ENCODE measurements at regions not wholly inside any gene's neighbourhood (a gene's known extent, or its start where the extent isn't known, plus 50 kb on each side); places are given as distances from the start of the nearest gene placed in this dataset.

DNA sequence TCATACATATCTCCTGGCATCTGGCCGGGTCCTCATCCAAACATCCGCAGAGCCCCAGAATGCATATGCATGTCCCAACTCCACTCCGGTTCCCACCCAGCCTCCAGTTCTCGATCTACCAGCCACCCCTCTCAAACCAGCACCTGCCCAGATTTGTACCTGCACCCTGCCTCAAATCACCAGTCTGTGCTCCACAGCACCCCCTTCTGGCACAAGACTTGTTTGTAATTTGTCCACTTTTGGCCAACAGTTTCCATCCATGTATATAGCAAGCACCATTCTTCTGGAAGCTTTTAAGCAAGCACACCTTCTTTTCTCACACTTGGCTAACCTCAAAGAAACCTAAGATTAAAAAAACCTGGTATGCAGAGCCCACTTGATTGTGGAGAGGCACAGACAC is 644.1 kb downstream of the MID1IP1 start (continued):
- no peak for TF ChIP-seq ZNF239 (tag by site-specific recombination; IDR thresholded peaks at IDR 0.05)
- no peak for TF ChIP-seq ZNF600 (tag by site-specific recombination; IDR thresholded peaks at IDR 0.05)
- TF ChIP-seq, protein P1, sequence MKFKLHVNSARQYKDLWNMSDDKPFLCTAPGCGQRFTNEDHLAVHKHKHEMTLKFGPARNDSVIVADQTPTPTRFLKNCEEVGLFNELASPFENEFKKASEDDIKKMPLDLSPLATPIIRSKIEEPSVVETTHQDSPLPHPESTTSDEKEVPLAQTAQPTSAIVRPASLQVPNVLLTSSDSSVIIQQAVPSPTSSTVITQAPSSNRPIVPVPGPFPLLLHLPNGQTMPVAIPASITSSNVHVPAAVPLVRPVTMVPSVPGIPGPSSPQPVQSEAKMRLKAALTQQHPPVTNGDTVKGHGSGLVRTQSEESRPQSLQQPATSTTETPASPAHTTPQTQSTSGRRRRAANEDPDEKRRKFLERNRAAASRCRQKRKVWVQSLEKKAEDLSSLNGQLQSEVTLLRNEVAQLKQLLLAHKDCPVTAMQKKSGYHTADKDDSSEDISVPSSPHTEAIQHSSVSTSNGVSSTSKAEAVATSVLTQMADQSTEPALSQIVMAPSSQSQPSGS (tag by site-specific recombination; IDR thresholded peaks at IDR 0.05; ENCODE audit: low read depth), result no peak
- no peak for TF ChIP-seq ZNF433 (tag by site-specific recombination; IDR thresholded peaks at IDR 0.05; ENCODE audit: low read depth)
- no peak for TF ChIP-seq HOXA7 (CRISPR knock-in tag; IDR thresholded peaks at IDR 0.05; ENCODE audit: borderline replicate concordance)
- no peak for TF ChIP-seq KLF1 (tag by site-specific recombination; IDR thresholded peaks at IDR 0.05)
- no peak for TF ChIP-seq SCRT1 (tag by site-specific recombination; IDR thresholded peaks at IDR 0.05; ENCODE audit: borderline replicate concordance)
- no peak for TF ChIP-seq ZNF48 (tag by site-specific recombination; IDR thresholded peaks at IDR 0.05)
- no peak for TF ChIP-seq SALL2 (tag by site-specific recombination; IDR thresholded peaks at IDR 0.05; ENCODE audit: borderline replicate concordance)

DNA sequence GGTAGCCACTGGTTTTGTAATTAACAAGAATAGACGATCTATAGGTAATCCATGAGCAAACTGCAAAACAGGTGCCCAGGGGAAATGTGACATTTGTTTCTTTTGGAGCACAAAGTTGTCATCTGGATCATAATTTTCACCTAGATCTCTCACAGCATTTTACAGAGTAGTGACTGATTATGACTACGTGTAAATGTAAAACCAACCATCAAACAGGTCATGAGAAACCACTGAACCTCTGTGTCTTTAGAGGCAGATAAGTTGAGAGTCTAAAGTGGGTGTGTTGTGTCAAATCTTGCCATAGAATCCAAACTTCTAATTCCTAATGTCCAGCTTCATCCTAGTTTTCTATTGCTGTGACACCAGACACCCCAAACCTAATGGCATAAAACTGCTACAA is 648.1 kb downstream of the MID1IP1 start:
- Histone ChIP-seq H3K4me1 (ENCODE audit: control insufficient read depth, insufficient read depth, low read length) (no peaks in the 10 kb centered on the region), H3K36me3 (ENCODE audit: control insufficient read depth in 2 of 2, insufficient read depth in 1 of 2, low read length in 2 of 2) (no peaks in the 10 kb centered on the region), H3K9me3 (ENCODE audit: control insufficient read depth, insufficient read depth, low read depth, low read length) (no peaks in the 10 kb centered on the region), H3K4me3 (ENCODE audit: low read depth, low read length) (no peak overlapping the region), H3K27ac (ENCODE audit: extremely low read depth, low read depth, low read length) (no peak overlapping the region)
- TF ChIP-seq ZNF19 (tag by site-specific recombination; IDR thresholded peaks at IDR 0.05; ENCODE audit: low read depth), result no peak
- no peak for TF ChIP-seq BCL11A (tag by site-specific recombination; IDR thresholded peaks at IDR 0.05; ENCODE audit: low read depth)
- ChIA-PET CTCF (interaction anchor here (0.6 kb wide), 1 partner anchor 11 kb away, joined by 3 read pairs; no protein-coding TSS in a partner anchor), POLR2A (no interaction called here)

DNA sequence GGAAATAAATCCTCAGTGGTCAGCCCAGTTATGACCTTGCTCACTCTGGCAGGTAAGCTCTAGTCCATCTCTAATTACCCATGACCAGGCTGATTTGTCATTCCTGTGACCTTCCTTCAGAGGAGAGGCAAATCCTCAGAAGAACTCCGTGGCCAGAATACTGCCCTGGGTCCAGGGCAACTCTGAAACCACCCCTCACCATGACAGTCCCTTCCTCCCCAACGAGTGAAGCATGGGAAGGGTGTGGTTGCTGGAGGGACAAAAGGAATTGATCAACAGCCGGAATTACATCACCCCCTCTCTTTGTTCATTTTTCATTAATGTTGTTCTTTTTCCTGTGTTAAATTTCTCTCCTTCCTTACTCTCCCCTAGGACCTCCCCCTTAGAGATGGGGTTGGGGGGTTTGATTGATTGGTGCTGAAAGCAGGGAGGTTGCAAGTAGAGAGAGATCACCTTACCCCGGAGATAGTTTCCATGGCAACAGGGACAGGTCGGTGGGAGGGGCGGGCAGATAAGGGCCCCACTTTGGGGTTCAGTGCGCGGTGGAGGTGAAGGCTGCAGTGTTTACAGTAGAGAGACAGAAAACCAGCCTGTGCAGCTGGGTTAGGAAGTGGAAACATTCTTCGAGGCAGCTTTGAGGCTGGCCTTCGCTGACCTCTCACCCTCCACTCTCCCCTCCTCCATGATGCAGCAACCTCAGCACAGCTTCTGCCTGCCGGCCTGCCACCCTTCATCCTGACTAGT is 647.4 kb downstream of the BCOR start:
- ChIA-PET CTCF (interaction anchor here (0.7 to 0.8 kb wide), 2 partner anchors 17 to 174 kb away, joined by 3 read pairs; no protein-coding TSS in a partner anchor), POLR2A (no interaction called here)
- no peaks in the 10 kb centered on the region for H3K9me3 ChIP-seq (ENCODE audit: control insufficient read depth, insufficient read depth, low read depth, low read length)

GRCh38 chrX:39451046-39451445 is 646.7 kb downstream of the BCOR start:
- POLR2A ChIA-PET, result no interaction called here
- Histone ChIP-seq H3K36me3 (ENCODE audit: control insufficient read depth in 2 of 2, insufficient read depth in 1 of 2, low read length in 2 of 2) (no peaks in the 10 kb centered on the region), H3K4me1 (ENCODE audit: control insufficient read depth, insufficient read depth, low read length) (no peaks in the 10 kb centered on the region), H3K27ac (ENCODE audit: extremely low read depth, low read depth, low read length) (no peak overlapping the region), H3K4me3 (ENCODE audit: low read depth, low read length) (no peak overlapping the region), H3K9me3 (ENCODE audit: control insufficient read depth, insufficient read depth, low read depth, low read length) (no peaks in the 10 kb centered on the region)
- CTCF ChIA-PET, result interaction anchor here (0.7 to 0.8 kb wide), 2 partner anchors 18 to 174 kb away, joined by 3 read pairs; no protein-coding TSS in a partner anchor
- TF ChIP-seq ZNF302 (tag by site-specific recombination; IDR thresholded peaks at IDR 0.05; ENCODE audit: low read depth) (no peak), ZNF114 (tag by site-specific recombination; IDR thresholded peaks at IDR 0.05) (no peak), BCL11B (tag by site-specific recombination; IDR thresholded peaks at IDR 0.05; ENCODE audit: low read depth) (no peak), ZNF837 (tag by site-specific recombination; IDR thresholded peaks at IDR 0.05) (no peak), ZNF112 (tag by site-specific recombination; IDR thresholded peaks at IDR 0.05) (no peak), YY1 (tag by site-specific recombination; IDR thresholded peaks at IDR 0.05) (no peak), ZNF488 (tag by site-specific recombination; IDR thresholded peaks at IDR 0.05) (no peak), ZNF274 (IDR thresholded peaks at IDR 0.05; ENCODE audit: low read length) (no peak), ZNF274 (tag by site-specific recombination; IDR thresholded peaks at IDR 0.05; ENCODE audit: borderline replicate concordance) (no peak), SCRT1 (tag by site-specific recombination; IDR thresholded peaks at IDR 0.05; ENCODE audit: borderline replicate concordance) (no peak), ZNF701 (tag by site-specific recombination; IDR thresholded peaks at IDR 0.05) (no peak), SETDB1 (IDR thresholded peaks at IDR 0.05; ENCODE audit: insufficient read length, low read length) (no peak), ZNF350 (tag by site-specific recombination; IDR thresholded peaks at IDR 0.05) (no peak), SP7 (tag by site-specific recombination; IDR thresholded peaks at IDR 0.05) (no peak)

More for the DNA sequence above, 647.4 kb downstream of the BCOR start:
- Histone ChIP-seq H3K4me1 (ENCODE audit: control insufficient read depth, insufficient read depth, low read length) (no peaks in the 10 kb centered on the region), H3K27ac (ENCODE audit: extremely low read depth, low read depth, low read length) (no peak overlapping the region), H3K4me3 (ENCODE audit: low read depth, low read length) (no peak overlapping the region), H3K36me3 (ENCODE audit: control insufficient read depth in 2 of 2, insufficient read depth in 1 of 2, low read length in 2 of 2) (no peaks in the 10 kb centered on the region)
- TF ChIP-seq ZNF157 (tag by site-specific recombination; IDR thresholded peaks at IDR 0.05) (no peak), GLIS1 (tag by site-specific recombination; IDR thresholded peaks at IDR 0.05) (no peak), WT1 (tag by site-specific recombination; IDR thresholded peaks at IDR 0.05) (no peak), ZNF214 (tag by site-specific recombination; IDR thresholded peaks at IDR 0.05; ENCODE audit: borderline replicate concordance) (no peak)
- TF ChIP-seq, protein P2, sequence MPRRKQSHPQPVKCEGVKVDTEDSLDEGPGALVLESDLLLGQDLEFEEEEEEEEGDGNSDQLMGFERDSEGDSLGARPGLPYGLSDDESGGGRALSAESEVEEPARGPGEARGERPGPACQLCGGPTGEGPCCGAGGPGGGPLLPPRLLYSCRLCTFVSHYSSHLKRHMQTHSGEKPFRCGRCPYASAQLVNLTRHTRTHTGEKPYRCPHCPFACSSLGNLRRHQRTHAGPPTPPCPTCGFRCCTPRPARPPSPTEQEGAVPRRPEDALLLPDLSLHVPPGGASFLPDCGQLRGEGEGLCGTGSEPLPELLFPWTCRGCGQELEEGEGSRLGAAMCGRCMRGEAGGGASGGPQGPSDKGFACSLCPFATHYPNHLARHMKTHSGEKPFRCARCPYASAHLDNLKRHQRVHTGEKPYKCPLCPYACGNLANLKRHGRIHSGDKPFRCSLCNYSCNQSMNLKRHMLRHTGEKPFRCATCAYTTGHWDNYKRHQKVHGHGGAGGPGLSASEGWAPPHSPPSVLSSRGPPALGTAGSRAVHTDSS (tag by site-specific recombination; IDR thresholded peaks at IDR 0.05), result no peak

All from HEK293 (cell line).